Uterus (tissue), 3 donors: ENCODE measurements at regions not wholly inside any gene's neighbourhood (a gene's known extent, or its start where the extent isn't known, plus 50 kb on each side); places are given as distances from the start of the nearest gene placed in this dataset. TPM values are rescaled to one million over a fixed set of nuclear protein-coding genes. Genes with fewer than 3 reads are reported as not detected.

Experiments
- DNase-seq, 2 donors: peaks; one replicate each; pipeline ENCODE4 v3.0.0-alpha.2; 2019 to 2020
- H3K27ac ChIP-seq, 2 donors: fragments of 200-600 bp; sonication (generic); 1 replicate in 1 of 2; 2 replicates in 1 of 2; pipeline ENCODE4 v1.5.1; 2016 to 2018
- H3K27me3 ChIP-seq, 2 donors: fragments of 200-600 bp; sonication (generic); one replicate each; pipeline ENCODE4 v1.5.1; 2018 to 2019; ENCODE audit warnings: control low read depth in 1 of 2
- H3K36me3 ChIP-seq, 2 donors: fragments of 200-600 bp; sonication (generic); one replicate each; pipeline ENCODE4 v1.5.1; 2019; ENCODE audit warnings: control low read depth in 1 of 2
- H3K4me1 ChIP-seq, 2 donors: fragments of 200-600 bp; sonication (generic); one replicate each; pipeline ENCODE4 v1.5.1; 2018 to 2019; ENCODE audit warnings: control low read depth in 1 of 2
- H3K4me3 ChIP-seq, 2 donors: fragments of 200-600 bp; sonication (generic); 1 replicate in 1 of 2; 2 replicates in 1 of 2; pipeline ENCODE4 v1.5.1; 2018 to 2019; ENCODE audit warnings: mild to moderate bottlenecking in 1 of 2
- H3K9me3 ChIP-seq, 2 donors: fragments of 200-600 bp; sonication (generic); one replicate each; pipeline ENCODE4 v1.5.1; 2019; ENCODE audit warnings: control low read depth in 1 of 2
- CTCF ChIP-seq, 4 experiments: fragments of 200-600 bp in 2 of 4; fragments of 450-650 bp in 2 of 4; sonication (generic) in 2 of 4; IDR thresholded peaks; one replicate each; pipeline ENCODE4 v1.5.1; 2016 to 2019; ENCODE audit warnings: antibody characterized with exemption in 4 of 4, mild to moderate bottlenecking in 2 of 4, moderate library complexity in 1 of 4
- POLR2A ChIP-seq, 2 donors: fragments of 450-650 bp; IDR thresholded peaks; one replicate each; pipeline ENCODE4 v1.6.1; 2016; ENCODE audit warnings: antibody characterized with exemption in 2 of 2, mild to moderate bottlenecking in 1 of 2, moderate library complexity in 1 of 2
- intact Hi-C: fragments of 100-400 bp; cut with DNase I; formaldehyde crosslinking; loops from one replicate; pipeline ENCODE4 v1.15.1; 2023; ENCODE audit warnings: low total_unique reads
- small RNA-seq: library from RNA; depleted of rRNA; stranded (forward); fragments of <200 nt; gene quantifications from one replicate; pipeline ENCODE3, GENCODE V24; 2016
- donor health status: DM: yes; HTN: yes; CAD: no.

- TF ChIP-seq POLR2A (IDR thresholded peaks at IDR 0.05) (no peak), CTCF (IDR thresholded peaks at IDR 0.05) (no peak)
- no peaks in the 10 kb centered on the region for H3K4me1 ChIP-seq
- H3K27me3 ChIP-seq = no peaks in the 10 kb centered on the region
- no peak overlapping the region for H3K4me3 ChIP-seq
- no peaks in the 10 kb centered on the region for H3K36me3 ChIP-seq
- no peaks in the 10 kb centered on the region for H3K9me3 ChIP-seq
- no peak for DNase-seq
- no peak overlapping the region for H3K27ac ChIP-seq
- intact Hi-C loops = no loop called here
These were observed 56.3 kb upstream of the SLC25A33 start for GRCh38 chr1:9482816-9483572.

GRCh38 chr1:9486466-9487140, 52.7 kb upstream of the SLC25A33 start:
- Histone ChIP-seq H3K27ac (peak overlapping the region; percentile 55 to 56), H3K36me3 (no peaks in the 10 kb centered on the region), H3K9me3 (no peaks in the 10 kb centered on the region), H3K4me1 (no peaks in the 10 kb centered on the region), H3K27me3 (no peaks in the 10 kb centered on the region), H3K4me3 (no peak overlapping the region)
- TF ChIP-seq CTCF (IDR thresholded peaks at IDR 0.05) = no peak
- TF ChIP-seq POLR2A (IDR thresholded peaks at IDR 0.05) = no peak
- intact Hi-C loops = no loop called here
- DNase-seq = no peak

Small RNA genes lying in the stretch of these regions (small RNA-seq; reads per million reads assigned to genes)
- not detected for gene RNA5SP40
